HepG2 (cell line): ENCODE measurements at regions not wholly inside any gene's neighbourhood (a gene's known extent, or its start where the extent isn't known, plus 50 kb on each side); places are given as distances from the start of the nearest gene placed in this dataset.

ENCODE experiments used
- AHR ChIP-seq: IDR thresholded peaks from 2 replicates; pipeline ENCODE4 v1.6.1; 2018; ENCODE audit warnings: missing genetic modification reagents, missing compliant biosample characterization
- ATF4 ChIP-seq, 2 experiments: fragments of 450-650 bp in 1 of 2; sonication (generic) in 1 of 2; formaldehyde crosslinking; IDR thresholded peaks; 2 replicates each; pipeline versions ENCODE4 v1.5.0 to v1.8.0; 2020 to 2022; ENCODE audit warnings: mild to moderate bottlenecking in 1 of 2, missing genetic modification reagents in 1 of 2
- CCDC6 ChIP-seq: sonication (generic); formaldehyde crosslinking; IDR thresholded peaks from 2 replicates; pipeline ENCODE4 v1.8.1; 2022; ENCODE audit warnings: mild to moderate bottlenecking, missing genetic modification reagents, moderate library complexity
- CSRNP1 ChIP-seq: sonication (generic); formaldehyde crosslinking; IDR thresholded peaks from 2 replicates; pipeline ENCODE4 v1.8.1; 2023; ENCODE audit warnings: mild to moderate bottlenecking, missing genetic modification reagents
- CTCF ChIP-seq: sonication (generic); formaldehyde crosslinking; IDR thresholded peaks from 2 replicates; pipeline ENCODE4 v1.5.0; 2020; ENCODE audit warnings: mild to moderate bottlenecking, missing genetic modification reagents, moderate library complexity
- JUN ChIP-seq: sonication (generic); formaldehyde crosslinking; IDR thresholded peaks from 2 replicates; pipeline ENCODE4 v1.4.0; 2020; ENCODE audit warnings: mild to moderate bottlenecking, missing genetic modification reagents
- KDM4B ChIP-seq: sonication (generic); formaldehyde crosslinking; IDR thresholded peaks from 2 replicates; pipeline ENCODE4 v1.4.0; 2020; ENCODE audit warnings: missing genetic modification reagents
- NR2F2 ChIP-seq: IDR thresholded peaks from 2 replicates; pipeline ENCODE4 v1.6.1; 2012; ENCODE audit warnings: low read depth, inconsistent platforms, borderline replicate concordance
- PITX1 ChIP-seq: sonication (generic); formaldehyde crosslinking; IDR thresholded peaks from 2 replicates; pipeline ENCODE4 v1.5.1; 2020; ENCODE audit warnings: mild to moderate bottlenecking, missing genetic modification reagents
- RBM22 ChIP-seq: fragments of 200-400 bp; formaldehyde crosslinking; optimal IDR thresholded peaks from 2 replicates; pipeline ENCODE3; 2017; ENCODE audit warnings: mild to moderate bottlenecking, low read length, moderate library complexity
- SKIL ChIP-seq: sonication (generic); formaldehyde crosslinking; IDR thresholded peaks from 2 replicates; pipeline ENCODE4 v1.8.0; 2022; ENCODE audit warnings: missing genetic modification reagents, mild to moderate bottlenecking, moderate library complexity, borderline replicate concordance
- SMC3 ChIP-seq: IDR thresholded peaks from 2 replicates; pipeline ENCODE4 v1.6.1; 2011; ENCODE audit warnings: low read length, improper control_type of control experiment
- XBP1 ChIP-seq: sonication (generic); formaldehyde crosslinking; IDR thresholded peaks from 2 replicates; pipeline ENCODE4 v1.5.0; 2020; ENCODE audit warnings: missing genetic modification reagents
- ZFP36 ChIP-seq: fragments of 150-350 bp; IDR thresholded peaks from 2 replicates; pipeline ENCODE4 v1.6.1; 2018; ENCODE audit warnings: borderline replicate concordance, low read length, low read depth; ENCODE audit not compliant: partially characterized antibody
- ZNF235 ChIP-seq: sonication (generic); formaldehyde crosslinking; IDR thresholded peaks from 2 replicates; pipeline ENCODE4 v1.8.1; 2023; ENCODE audit warnings: mild to moderate bottlenecking, missing genetic modification reagents, borderline replicate concordance
- ZNF446 ChIP-seq: sonication (generic); formaldehyde crosslinking; IDR thresholded peaks from 2 replicates; pipeline ENCODE4 v1.5.0; 2020; ENCODE audit warnings: mild to moderate bottlenecking, missing genetic modification reagents
- ZNF501 ChIP-seq: sonication (generic); formaldehyde crosslinking; IDR thresholded peaks from 2 replicates; pipeline ENCODE4 v1.5.1; 2020; ENCODE audit warnings: mild to moderate bottlenecking, moderate library complexity, missing genetic modification reagents
- ZNF512B ChIP-seq: sonication (generic); formaldehyde crosslinking; IDR thresholded peaks from 2 replicates; pipeline ENCODE4 v1.5.1; 2020; ENCODE audit warnings: missing genetic modification reagents, mild to moderate bottlenecking, borderline replicate concordance
- ZNF562 ChIP-seq: sonication (generic); formaldehyde crosslinking; IDR thresholded peaks from 2 replicates; pipeline ENCODE4 v1.8.0; 2022; ENCODE audit warnings: missing genetic modification reagents, borderline replicate concordance
- ZNF570 ChIP-seq: sonication (generic); formaldehyde crosslinking; IDR thresholded peaks from 2 replicates; pipeline ENCODE4 v1.4.0; 2020; ENCODE audit warnings: mild to moderate bottlenecking, missing genetic modification reagents, borderline replicate concordance
- ZNF879 ChIP-seq: sonication (generic); formaldehyde crosslinking; IDR thresholded peaks from 2 replicates; pipeline ENCODE4 v1.8.1; 2023; ENCODE audit warnings: missing genetic modification reagents

- peak; percentile 77 for TF ChIP-seq CSRNP1 (CRISPR knock-in tag)
- TF ChIP-seq ZNF501 = peak; percentile 84
- TF ChIP-seq RBM22 = no peak
- peak; percentile 28; the same call in 1 of the 2 replicates for TF ChIP-seq SMC3
- no peak for TF ChIP-seq XBP1 (CRISPR knock-in tag)
- TF ChIP-seq PITX1 (CRISPR knock-in tag) = peak; percentile 89
- TF ChIP-seq CTCF (CRISPR knock-in tag) = peak; percentile 29; the same call in 1 of the 2 replicates
- TF ChIP-seq ZNF446 = no peak
- peak; percentile 83 for TF ChIP-seq SKIL (CRISPR knock-in tag)
- peak; percentile 57; the same call in 1 of the 2 replicates for TF ChIP-seq JUN (CRISPR knock-in tag)
- peak; percentile 92 for TF ChIP-seq AHR (CRISPR knock-in tag)
- peak in 1 of 2 experiments; percentile 69; a peak in 2 of 4 replicates for TF ChIP-seq ATF4 (CRISPR knock-in tag; IDR thresholded peaks at IDR 0.05)
- TF ChIP-seq ZNF562 (CRISPR knock-in tag) = no peak
- TF ChIP-seq ZFP36 = no peak
- TF ChIP-seq ZNF570 (CRISPR knock-in tag) = no peak
- peak; percentile 76; the same call in 1 of the 2 replicates for TF ChIP-seq ZNF235 (CRISPR knock-in tag)
- peak; percentile 82; the same call in 1 of the 2 replicates for TF ChIP-seq CCDC6
- peak; percentile 80; the same call in 1 of the 2 replicates for TF ChIP-seq NR2F2
- peak; percentile 87 for TF ChIP-seq KDM4B (CRISPR knock-in tag)
- no peak for TF ChIP-seq ZNF879 (CRISPR knock-in tag)
- TF ChIP-seq ZNF512B = no peak
Measured at GRCh38 chr19:56978023-56978565, 137.6 kb upstream of the PEG3 start (continued).
